Caco-2 (cell line): ENCODE measurements at regions not wholly inside any gene's neighbourhood (a gene's known extent, or its start where the extent isn't known, plus 50 kb on each side); places are given as distances from the start of the nearest gene placed in this dataset.
A peak's percentile ranks its signal among the peaks of the same experiment; 100 is the strongest.

ENCODE experiments used
- BruUV-seq: library from RNA; stranded (reverse); fragments of 400-500 nt; replicated peaks from 2 replicates; lab custom pipeline; 2021; lab: Mats Ljungman, UMichigan
- CTCF ChIA-PET: fragments of 300-600 bp; sonication (Branson Sonifier 250); formaldehyde crosslinking; loops from one replicate; lab custom pipeline; 2022; ENCODE audit warnings: antibody characterized with exemption; lab: Charles Lee
- POLR2A ChIA-PET: fragments of 300-600 bp; sonication (Branson Sonifier 250); formaldehyde crosslinking; loops from one replicate; lab custom pipeline; 2022; ENCODE audit warnings: antibody characterized with exemption; lab: Charles Lee
- DNase-seq, 2 experiments: peaks; one replicate each; pipeline versions ENCODE4 v3.0.0 to v3.0.0-alpha.2; 2020 to 2022
- H3K27me3 ChIP-seq: replicated peaks from 2 replicates; pipeline ENCODE4 v1.6.0; 2011; ENCODE audit warnings: low read length; ENCODE audit not compliant: control insufficient read depth, insufficient read depth
- H3K36me3 ChIP-seq: 2 replicates; pipeline ENCODE4 v1.5.1; 2011; ENCODE audit warnings: low read length; ENCODE audit not compliant: control insufficient read depth, insufficient read depth
- H3K4me1 ChIP-seq: fragments of 250-450 bp; sonication (Bioruptor Pico); 2 replicates; pipeline ENCODE4 v1.5.1; 2020; ENCODE audit warnings: mild to moderate bottlenecking
- H3K4me3 ChIP-seq: 2 replicates; pipeline ENCODE4 v1.5.1; 2011; ENCODE audit warnings: low read depth, mild to moderate bottlenecking, control low read depth, low read length
- H3K9me3 ChIP-seq: fragments of 250-450 bp; sonication (Bioruptor Pico); 2 replicates; pipeline ENCODE4 v1.5.1; 2020; ENCODE audit warnings: mild to moderate bottlenecking, moderate library complexity
- H3K27ac Mint-ChIP-seq: one replicate; pipeline ENCODE4 v1.8.0; 2022; ENCODE audit warnings: mixed read lengths; ENCODE audit not compliant: unreplicated experiment
- H3K27me3 Mint-ChIP-seq: one replicate; pipeline ENCODE4 v1.8.0; 2022; ENCODE audit warnings: mixed read lengths; ENCODE audit not compliant: insufficient read depth, unreplicated experiment
- H3K36me3 Mint-ChIP-seq: one replicate; pipeline ENCODE4 v1.8.0; 2022; ENCODE audit warnings: mild to moderate bottlenecking, mixed read lengths; ENCODE audit not compliant: insufficient read depth, unreplicated experiment
- H3K4me1 Mint-ChIP-seq: one replicate; pipeline ENCODE4 v1.8.0; 2022; ENCODE audit warnings: low read depth, mixed read lengths; ENCODE audit not compliant: unreplicated experiment
- H3K4me3 Mint-ChIP-seq: one replicate; pipeline ENCODE4 v1.8.0; 2022; ENCODE audit warnings: mild to moderate bottlenecking, moderate library complexity, mixed read lengths; ENCODE audit not compliant: unreplicated experiment
- H3K9me3 Mint-ChIP-seq: one replicate; pipeline ENCODE4 v1.8.0; 2022; ENCODE audit warnings: mixed read lengths; ENCODE audit not compliant: unreplicated experiment
- CTCF ChIP-seq, 2 experiments: fragments of 200-600 bp in 1 of 2; IDR thresholded peaks; 1 replicate in 1 of 2; 2 replicates in 1 of 2; pipeline versions ENCODE4 v1.5.1 to v1.8.0; 2011 to 2022; ENCODE audit warnings: antibody characterized with exemption in 1 of 2, control low read depth in 1 of 2, inconsistent platforms in 1 of 2, low read depth in 1 of 2, low read length in 1 of 2, mild to moderate bottlenecking in 1 of 2, moderate library complexity in 1 of 2; ENCODE audit not compliant: insufficient read depth in 1 of 2, severe bottlenecking in 1 of 2, unreplicated experiment in 1 of 2
- intact Hi-C: fragments of 100-400 bp; cut with micrococcal nuclease; formaldehyde crosslinking; loops from one replicate; pipeline ENCODE4 v1.10.0; 2022; ENCODE audit not compliant: unreplicated experiment

DNA sequence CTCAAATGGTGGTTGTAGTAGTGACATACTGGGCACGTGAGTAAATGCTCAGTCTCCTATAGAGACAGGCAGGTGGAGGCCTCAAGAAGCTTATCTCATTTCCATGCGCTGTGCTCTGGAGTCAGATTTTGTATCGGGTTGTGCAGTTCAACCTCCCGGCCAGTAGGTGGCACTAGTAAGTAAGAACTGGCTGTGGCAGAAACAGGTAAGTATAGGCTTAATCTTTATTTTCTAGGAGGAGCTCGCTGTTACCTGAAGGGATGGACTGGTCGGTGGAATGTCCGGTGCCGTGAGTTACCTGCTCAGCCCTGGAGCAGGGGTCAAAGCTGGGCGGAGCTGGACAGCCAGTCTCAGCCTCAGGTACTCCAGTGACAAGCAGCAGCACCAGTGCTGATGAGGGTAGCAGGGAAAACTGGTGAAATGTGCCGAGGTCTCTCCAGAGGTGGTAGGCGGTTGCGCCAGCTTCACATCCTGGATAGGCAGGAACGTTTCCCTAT is 880.1 kb upstream of the SEMA6A start:
- peaks cover 3% of the 10 kb centered on the region for H3K27me3 Mint-ChIP-seq
- no peaks in the 10 kb centered on the region for H3K36me3 Mint-ChIP-seq
- H3K4me1 Mint-ChIP-seq, result peaks cover 6% of the 10 kb centered on the region
- H3K9me3 ChIP-seq, result no peaks in the 10 kb centered on the region
- intact Hi-C loops, result loop anchor here (1.0 to 10.0 kb wide), 10 partner anchors 33 to 1340 kb away; no protein-coding TSS in a partner anchor
- ChIA-PET POLR2A (interaction anchor here (1.0 kb wide), 1 partner anchor 32 kb away, joined by 3 read pairs; no protein-coding TSS in a partner anchor), CTCF (interaction anchor here (0.6 to 2.3 kb wide), 33 partner anchors 10 to 727 kb away, joined by 3 to 44 read pairs (median 3); no protein-coding TSS in a partner anchor)
- peak overlapping the region; percentile 85 for H3K4me3 Mint-ChIP-seq
- H3K27ac Mint-ChIP-seq, result peak overlapping the region; percentile 26
- peaks cover 2% of the 10 kb centered on the region; the same call in 1 of the 2 replicates for H3K36me3 ChIP-seq
- TF ChIP-seq CTCF (IDR thresholded peaks at IDR 0.05; ENCODE audit: insufficient read depth in 1 of 2, low read depth in 1 of 2, low read length in 1 of 2, severe bottlenecking in 1 of 2, unreplicated experiment in 1 of 2), result peak; percentile 88 to 91
- peaks cover 5% of the 10 kb centered on the region; the same call in 1 of the 2 replicates for H3K4me1 ChIP-seq
- no peaks in the 10 kb centered on the region for H3K9me3 Mint-ChIP-seq
- no peaks in the 10 kb centered on the region; the same call in 1 of the 2 replicates for H3K27me3 ChIP-seq
- H3K4me3 ChIP-seq, result peak overlapping the region; percentile 68
- BruUV-seq, result no TSS peak
- peak; percentile 88 to 90 for DNase-seq

DNA sequence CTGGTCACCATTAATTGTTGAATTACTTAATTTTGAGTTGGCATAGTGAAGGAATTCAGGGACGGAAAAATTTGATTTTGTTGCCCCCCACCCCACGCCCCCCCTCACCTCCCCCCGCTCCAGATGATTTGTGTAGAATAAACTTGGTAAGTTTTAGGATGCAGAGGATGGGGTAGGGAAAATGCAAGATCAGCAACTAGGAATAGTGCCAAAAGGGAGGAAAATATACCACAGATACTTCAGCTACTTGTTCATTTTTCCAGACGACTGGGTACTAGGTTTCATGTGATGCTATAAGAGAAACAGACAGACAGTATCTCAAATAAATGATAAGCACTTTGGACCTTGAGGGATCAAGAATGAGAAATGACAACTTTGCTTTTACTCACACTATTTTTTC is 862.2 kb upstream of the SEMA6A start:
- CTCF ChIA-PET, result no interaction called here

GRCh38 chr5:117435203-117435602 is 860.6 kb upstream of the SEMA6A start:
- Mint-ChIP-seq H3K4me1 (no peaks in the 10 kb centered on the region), H3K27me3 (no peaks in the 10 kb centered on the region), H3K4me3 (no peak overlapping the region), H3K27ac (no peak overlapping the region), H3K36me3 (no peaks in the 10 kb centered on the region), H3K9me3 (no peaks in the 10 kb centered on the region)
- no peak for TF ChIP-seq CTCF (IDR thresholded peaks at IDR 0.05; ENCODE audit: insufficient read depth in 1 of 2, low read depth in 1 of 2, low read length in 1 of 2, severe bottlenecking in 1 of 2, unreplicated experiment in 1 of 2)
- Histone ChIP-seq H3K4me1 (no peaks in the 10 kb centered on the region), H3K9me3 (no peaks in the 10 kb centered on the region), H3K36me3 (no peaks in the 10 kb centered on the region), H3K27me3 (no peaks in the 10 kb centered on the region), H3K4me3 (no peak overlapping the region)
- CTCF ChIA-PET, result no interaction called here
- DNase-seq, result no peak
- intact Hi-C loops, result no loop called here
- no TSS peak for BruUV-seq
- POLR2A ChIA-PET, result no interaction called here

More for the DNA sequence above, 862.2 kb upstream of the SEMA6A start:
- Mint-ChIP-seq H3K9me3 (no peaks in the 10 kb centered on the region), H3K27ac (no peak overlapping the region), H3K4me3 (no peak overlapping the region), H3K27me3 (no peaks in the 10 kb centered on the region), H3K36me3 (no peaks in the 10 kb centered on the region), H3K4me1 (no peaks in the 10 kb centered on the region)
- H3K27me3 ChIP-seq, result no peaks in the 10 kb centered on the region
- no TSS peak for BruUV-seq
- no peak overlapping the region for H3K4me3 ChIP-seq
- intact Hi-C loops, result no loop called here
- no peak for DNase-seq
- H3K9me3 ChIP-seq, result no peaks in the 10 kb centered on the region
- POLR2A ChIA-PET, result no interaction called here
- no peaks in the 10 kb centered on the region for H3K4me1 ChIP-seq
- H3K36me3 ChIP-seq, result no peaks in the 10 kb centered on the region
- no peak for TF ChIP-seq CTCF (IDR thresholded peaks at IDR 0.05; ENCODE audit: insufficient read depth in 1 of 2, low read depth in 1 of 2, low read length in 1 of 2, severe bottlenecking in 1 of 2, unreplicated experiment in 1 of 2)
